ENCODE measurements at regions not wholly inside any gene's neighbourhood (a gene's known extent, or its start where the extent isn't known, plus 50 kb on each side); places are given as distances from the start of the nearest gene placed in this dataset.

DNA sequence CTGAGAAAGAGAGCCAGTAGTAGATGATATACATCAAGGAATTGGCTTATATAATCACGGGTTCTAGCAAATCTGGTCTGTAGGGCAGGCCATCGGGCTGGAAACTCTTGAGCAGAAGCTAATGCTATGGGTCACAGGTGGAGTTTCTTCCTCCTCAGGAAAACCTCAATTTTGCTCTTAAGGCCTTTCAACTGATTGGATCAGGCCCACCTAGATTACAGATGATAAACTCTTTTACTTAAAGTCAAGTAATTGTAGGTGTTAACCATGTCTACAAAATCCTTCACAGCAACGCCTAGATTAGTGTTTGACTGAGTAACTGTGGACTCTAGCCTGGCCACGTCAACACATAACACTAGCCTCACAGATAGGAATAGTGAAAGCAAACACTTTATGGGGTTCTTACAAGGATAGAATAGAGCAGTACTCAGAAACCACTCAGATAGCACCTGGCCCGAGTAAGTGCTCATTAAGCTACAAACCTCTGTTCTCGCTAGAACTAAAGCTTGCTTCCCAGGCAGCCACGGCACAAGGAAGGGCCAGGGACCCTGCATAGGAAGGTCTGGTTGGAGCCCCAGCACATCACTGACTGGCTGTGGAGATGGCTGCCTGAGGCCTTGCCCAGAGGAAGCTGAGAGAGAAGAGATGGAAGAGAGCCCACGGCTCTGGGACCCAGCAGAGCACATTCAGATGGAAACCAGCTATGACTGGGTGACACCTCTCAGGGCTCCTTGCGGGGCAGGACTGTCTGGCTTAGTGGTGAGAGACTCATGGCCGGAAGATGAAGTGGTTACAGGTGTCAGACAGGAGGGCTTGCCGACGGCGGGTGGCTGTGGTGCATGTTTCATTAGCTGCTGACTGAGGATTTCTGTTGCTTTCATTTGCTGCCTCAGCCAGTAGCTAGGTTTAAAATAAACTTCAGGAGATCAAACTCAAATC, 202.5 kb upstream of the TLE3 start:
- Histone ChIP-seq H3K4me1 (ENCODE audit: insufficient read depth, low read length) (no peaks in the 10 kb centered on the region), H3K18ac (ENCODE audit: insufficient read length, low read depth, low read length) (no peak overlapping the region), H2BK5ac (ENCODE audit: insufficient read length, low read length) (no peak overlapping the region), H4K8ac (replicated peaks; ENCODE audit: insufficient read length, low read depth, low read length) (no peak overlapping the region), H3K56ac (ENCODE audit: insufficient read length, low read depth, low read length) (no peak overlapping the region), H3K9me3 (ENCODE audit: control insufficient read depth, low read depth, low read length) (no peaks in the 10 kb centered on the region), H3K23ac (ENCODE audit: insufficient read length, low read depth, low read length) (no peak overlapping the region), H4K91ac (ENCODE audit: insufficient read length, low read depth, low read length) (no peak overlapping the region), H4K5ac (ENCODE audit: insufficient read length, low read depth, low read length) (no peak overlapping the region), H2BK20ac (ENCODE audit: low read depth, low read length, poor library complexity, severe bottlenecking) (no peak overlapping the region), H2BK120ac (ENCODE audit: low read depth, low read length, poor library complexity, severe bottlenecking) (no peak overlapping the region), H2BK15ac (ENCODE audit: low read depth, low read length) (no peak overlapping the region), H3K23me2 (ENCODE audit: insufficient read length, low read depth, low read length, poor library complexity, severe bottlenecking) (no peaks in the 10 kb centered on the region), H2AK5ac (ENCODE audit: insufficient read length, low read length) (no peak overlapping the region), H3K79me2 (ENCODE audit: insufficient read depth, low read length) (no peaks in the 10 kb centered on the region), H3K14ac (ENCODE audit: insufficient read depth, low read length) (no peak overlapping the region; the same call in 1 of the 2 replicates), H3T11ph (ENCODE audit: low read length) (no peak overlapping the region), H3K27ac (ENCODE audit: insufficient read length, low read depth, low read length) (no peak overlapping the region), H3K9ac (ENCODE audit: extremely low read depth, insufficient read length, low read length) (no peak overlapping the region), H2AFZ (ENCODE audit: low read length) (no peak overlapping the region), H4K20me1 (ENCODE audit: control insufficient read depth, insufficient read depth, insufficient read length) (no peaks in the 10 kb centered on the region), H3K79me1 (ENCODE audit: insufficient read depth, low read depth, low read length, poor library complexity, severe bottlenecking) (no peaks in the 10 kb centered on the region), H3K4ac (ENCODE audit: low read depth, low read length) (no peak overlapping the region), H3K4me2 (ENCODE audit: insufficient read depth, insufficient read length, low read length) (no peak overlapping the region), H2BK12ac (ENCODE audit: insufficient read length, low read depth, low read length) (no peak overlapping the region), H3K27me3 (ENCODE audit: insufficient read depth, low read length) (no peaks in the 10 kb centered on the region)
- Mint-ChIP-seq H3K9me3 (no peaks in the 10 kb centered on the region; a peak in 1 of 5 replicates), H3K36me3 (ENCODE audit: insufficient read depth in 1 of 3, low read depth in 3 of 3) (no peaks in the 10 kb centered on the region), H3K27me3 (ENCODE audit: low read depth) (no peaks in the 10 kb centered on the region), H3K4me1 (no peaks in the 10 kb centered on the region), H3K4me3 (no peak overlapping the region), H3K27ac (no peak overlapping the region)
- DNase-seq = no peak
- TF ChIP-seq, protein P1, sequence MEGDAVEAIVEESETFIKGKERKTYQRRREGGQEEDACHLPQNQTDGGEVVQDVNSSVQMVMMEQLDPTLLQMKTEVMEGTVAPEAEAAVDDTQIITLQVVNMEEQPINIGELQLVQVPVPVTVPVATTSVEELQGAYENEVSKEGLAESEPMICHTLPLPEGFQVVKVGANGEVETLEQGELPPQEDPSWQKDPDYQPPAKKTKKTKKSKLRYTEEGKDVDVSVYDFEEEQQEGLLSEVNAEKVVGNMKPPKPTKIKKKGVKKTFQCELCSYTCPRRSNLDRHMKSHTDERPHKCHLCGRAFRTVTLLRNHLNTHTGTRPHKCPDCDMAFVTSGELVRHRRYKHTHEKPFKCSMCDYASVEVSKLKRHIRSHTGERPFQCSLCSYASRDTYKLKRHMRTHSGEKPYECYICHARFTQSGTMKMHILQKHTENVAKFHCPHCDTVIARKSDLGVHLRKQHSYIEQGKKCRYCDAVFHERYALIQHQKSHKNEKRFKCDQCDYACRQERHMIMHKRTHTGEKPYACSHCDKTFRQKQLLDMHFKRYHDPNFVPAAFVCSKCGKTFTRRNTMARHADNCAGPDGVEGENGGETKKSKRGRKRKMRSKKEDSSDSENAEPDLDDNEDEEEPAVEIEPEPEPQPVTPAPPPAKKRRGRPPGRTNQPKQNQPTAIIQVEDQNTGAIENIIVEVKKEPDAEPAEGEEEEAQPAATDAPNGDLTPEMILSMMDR (conservative IDR thresholded peaks at IDR 0.05) = no peak
- WGBS (ENCODE audit: extremely low coverage, insufficient read length, low lambda C conversion rate) = no CpG with 5 or more reads among the region's 13 CpGs
